ENCODE measurements at regions not wholly inside any gene's neighbourhood (a gene's known extent, or its start where the extent isn't known, plus 50 kb on each side); places are given as distances from the start of the nearest gene placed in this dataset.

DNA sequence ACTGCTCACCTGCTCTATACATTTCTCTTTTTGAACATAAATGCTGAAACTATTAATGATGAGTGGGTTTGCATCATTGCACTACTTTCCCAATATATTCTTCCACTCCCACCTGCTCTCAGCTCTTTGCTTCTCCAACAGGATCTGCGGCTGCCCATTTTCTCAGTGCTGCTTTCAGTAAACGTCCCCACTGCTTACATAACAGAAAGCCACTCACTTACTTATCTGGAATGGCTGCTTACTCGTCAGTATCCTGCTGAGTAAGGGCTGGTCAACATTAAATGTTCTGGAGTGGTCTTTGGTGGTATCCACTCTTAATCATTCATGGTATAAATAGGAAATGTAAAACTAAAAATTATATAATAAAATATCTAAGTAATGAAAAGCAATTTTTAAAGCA, 112.8 kb upstream of the HPF1 start:
- no peaks in the 10 kb centered on the region for H3K27me3 ChIP-seq (ENCODE audit: insufficient read depth, poor library complexity, severe bottlenecking)
- ATAC-seq (ENCODE audit: low read depth) (no peak), DNase-seq (ENCODE audit: low spot score) (no peak)
- no peak overlapping the region for H3K27ac ChIP-seq (ENCODE audit: poor library complexity, severe bottlenecking)
- H3K9me3 ChIP-seq (ENCODE audit: severe bottlenecking): no peaks in the 10 kb centered on the region
- no peak for TF ChIP-seq CTCF (IDR thresholded peaks at IDR 0.05; ENCODE audit: poor library complexity, severe bottlenecking)
- no peaks in the 10 kb centered on the region for H3K36me3 ChIP-seq (ENCODE audit: low read depth)
- no peak overlapping the region for H3K4me3 ChIP-seq (ENCODE audit: severe bottlenecking)
- H3K4me1 ChIP-seq (ENCODE audit: insufficient read depth, poor library complexity, severe bottlenecking): no peaks in the 10 kb centered on the region

DNA sequence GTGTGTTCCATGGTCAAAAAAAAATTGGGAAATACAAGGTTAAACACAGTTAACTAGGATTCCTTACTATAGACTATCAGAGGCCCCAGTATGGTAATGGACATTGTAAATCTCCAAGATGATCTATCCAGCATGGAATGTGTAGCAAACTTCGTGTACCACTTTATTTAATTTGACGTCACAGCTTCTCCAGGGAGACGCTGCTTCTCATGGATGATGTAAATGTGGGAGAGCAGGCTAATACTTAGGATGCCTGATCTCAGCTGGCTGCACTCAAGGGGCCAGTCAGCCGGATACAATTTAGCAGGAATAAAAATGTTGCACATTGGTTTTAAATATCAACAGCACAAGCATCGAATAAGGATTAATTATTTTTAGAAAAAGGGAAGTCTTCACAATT, 111.7 kb upstream of the HPF1 start:
- Histone ChIP-seq H3K9me3 (ENCODE audit: severe bottlenecking) (no peaks in the 10 kb centered on the region), H3K4me3 (ENCODE audit: severe bottlenecking) (no peak overlapping the region), H3K36me3 (ENCODE audit: low read depth) (no peaks in the 10 kb centered on the region), H3K27me3 (ENCODE audit: insufficient read depth, poor library complexity, severe bottlenecking) (no peaks in the 10 kb centered on the region), H3K4me1 (ENCODE audit: insufficient read depth, poor library complexity, severe bottlenecking) (no peaks in the 10 kb centered on the region), H3K27ac (ENCODE audit: poor library complexity, severe bottlenecking) (no peak overlapping the region)
- no peak for DNase-seq (ENCODE audit: low spot score)
- TF ChIP-seq CTCF (IDR thresholded peaks at IDR 0.05; ENCODE audit: poor library complexity, severe bottlenecking): no peak
- ATAC-seq (ENCODE audit: low read depth): no peak

- no peak for ATAC-seq (ENCODE audit: low read depth)
Observed at GRCh38 chr4:169861593-169861992, 103.8 kb upstream of the HPF1 start.

DNA sequence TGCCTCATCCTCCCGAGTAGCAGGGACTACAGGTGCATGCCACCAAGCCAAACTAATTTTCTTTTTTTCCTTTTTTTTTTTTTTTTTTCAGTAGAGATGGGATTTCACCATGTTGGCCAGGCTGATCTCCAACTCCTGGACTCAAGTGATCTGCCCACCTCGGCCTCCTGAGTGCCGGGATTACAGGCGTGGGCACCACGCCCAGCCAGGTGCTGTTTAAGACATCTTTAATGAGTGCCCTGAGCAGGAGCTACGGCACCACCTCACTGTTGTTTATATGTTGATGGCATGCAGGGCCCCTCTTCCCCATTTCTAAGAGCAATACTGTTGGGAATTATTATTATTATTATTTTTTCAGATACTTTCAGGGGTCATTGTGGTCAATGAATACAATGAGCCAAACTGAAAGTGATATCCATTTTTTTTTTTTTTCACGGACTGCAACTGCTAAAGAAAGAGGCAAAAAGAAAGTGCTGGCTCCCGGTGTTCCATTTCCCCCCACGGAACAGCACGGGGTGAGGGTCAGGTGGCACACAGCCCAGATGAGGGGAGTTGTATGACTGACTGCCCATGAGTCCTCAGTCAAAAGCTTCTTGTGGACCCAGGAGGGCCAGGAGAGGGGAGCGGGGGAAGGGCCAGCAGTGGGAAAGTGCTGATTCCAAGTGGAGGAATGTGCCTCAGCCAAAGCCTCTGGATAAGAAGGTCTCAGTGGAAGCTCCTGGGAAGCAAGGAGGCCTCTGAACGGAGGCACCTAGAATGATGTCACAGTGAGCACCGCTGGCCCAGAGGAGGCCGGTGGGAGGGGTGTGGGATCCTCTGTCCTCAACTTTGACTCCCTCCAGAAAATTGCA, 101.8 kb upstream of the HPF1 start:
- H3K27me3 ChIP-seq (ENCODE audit: insufficient read depth, poor library complexity, severe bottlenecking): no peaks in the 10 kb centered on the region

More at GRCh38 chr4:169861593-169861992, 103.8 kb upstream of the HPF1 start:
- no peaks in the 10 kb centered on the region for H3K36me3 ChIP-seq (ENCODE audit: low read depth)
- H3K27me3 ChIP-seq (ENCODE audit: insufficient read depth, poor library complexity, severe bottlenecking): no peaks in the 10 kb centered on the region
- H3K27ac ChIP-seq (ENCODE audit: poor library complexity, severe bottlenecking): no peak overlapping the region
- no peak for TF ChIP-seq CTCF (IDR thresholded peaks at IDR 0.05; ENCODE audit: poor library complexity, severe bottlenecking)
- no peaks in the 10 kb centered on the region for H3K4me1 ChIP-seq (ENCODE audit: insufficient read depth, poor library complexity, severe bottlenecking)
- DNase-seq (ENCODE audit: low spot score): no peak
- no peak overlapping the region for H3K4me3 ChIP-seq (ENCODE audit: severe bottlenecking)
- no peaks in the 10 kb centered on the region for H3K9me3 ChIP-seq (ENCODE audit: severe bottlenecking)

More for the DNA sequence above, 101.8 kb upstream of the HPF1 start:
- no peak for ATAC-seq (ENCODE audit: low read depth)
- DNase-seq (ENCODE audit: low spot score): no peak
- no peak overlapping the region for H3K27ac ChIP-seq (ENCODE audit: poor library complexity, severe bottlenecking)
- no peak overlapping the region for H3K4me3 ChIP-seq (ENCODE audit: severe bottlenecking)
- no peaks in the 10 kb centered on the region for H3K36me3 ChIP-seq (ENCODE audit: low read depth)
- TF ChIP-seq CTCF (IDR thresholded peaks at IDR 0.05; ENCODE audit: poor library complexity, severe bottlenecking): no peak
- no peaks in the 10 kb centered on the region for H3K4me1 ChIP-seq (ENCODE audit: insufficient read depth, poor library complexity, severe bottlenecking)
- no peaks in the 10 kb centered on the region for H3K9me3 ChIP-seq (ENCODE audit: severe bottlenecking)
